ENCODE measurements at regions not wholly inside any gene's neighbourhood (a gene's known extent, or its start where the extent isn't known, plus 50 kb on each side); places are given as distances from the start of the nearest gene placed in this dataset.
"Not testable (repeated sequence)": the region's sequence is repeated elsewhere in the genome, so short reads cannot be mapped to it uniquely, and the experiment has no call there.

DNA sequence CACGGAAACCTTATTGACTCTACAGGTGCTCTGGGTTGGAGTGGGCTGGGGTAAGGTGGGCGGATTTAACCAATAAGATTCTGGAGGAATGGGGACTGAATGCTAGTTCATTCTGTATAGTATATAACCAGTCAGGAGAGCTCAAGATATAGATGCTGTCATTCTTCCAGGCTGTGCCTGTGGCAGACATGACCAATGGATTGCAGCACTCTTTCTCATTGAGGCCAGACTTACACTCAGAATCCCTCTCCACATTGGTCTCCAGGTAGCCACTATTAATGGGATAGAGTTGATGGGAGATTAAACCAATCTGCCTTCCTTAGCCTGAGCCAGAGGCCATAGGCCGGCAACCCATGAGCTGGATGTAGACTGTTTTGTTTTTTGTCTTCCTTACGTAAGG is 82.8 kb upstream of the MEF2A start:
- DNase-seq (ENCODE audit: low spot score in 2 of 2) = no peak
- ATAC-seq (replicated peaks; ENCODE audit: extremely low read depth, poor library complexity, severe bottlenecking) = no peak
- no peaks in the 10 kb centered on the region for H3K36me3 Mint-ChIP-seq (ENCODE audit: insufficient read depth)
- peaks cover 8% of the 10 kb centered on the region for H3K4me1 Mint-ChIP-seq
- no peak overlapping the region for H3K27ac Mint-ChIP-seq (ENCODE audit: low read depth)
- H3K4me3 Mint-ChIP-seq = no peak overlapping the region
- peaks cover 23% of the 10 kb centered on the region for H3K27me3 Mint-ChIP-seq
- H3K9me3 Mint-ChIP-seq = no peaks in the 10 kb centered on the region

DNA sequence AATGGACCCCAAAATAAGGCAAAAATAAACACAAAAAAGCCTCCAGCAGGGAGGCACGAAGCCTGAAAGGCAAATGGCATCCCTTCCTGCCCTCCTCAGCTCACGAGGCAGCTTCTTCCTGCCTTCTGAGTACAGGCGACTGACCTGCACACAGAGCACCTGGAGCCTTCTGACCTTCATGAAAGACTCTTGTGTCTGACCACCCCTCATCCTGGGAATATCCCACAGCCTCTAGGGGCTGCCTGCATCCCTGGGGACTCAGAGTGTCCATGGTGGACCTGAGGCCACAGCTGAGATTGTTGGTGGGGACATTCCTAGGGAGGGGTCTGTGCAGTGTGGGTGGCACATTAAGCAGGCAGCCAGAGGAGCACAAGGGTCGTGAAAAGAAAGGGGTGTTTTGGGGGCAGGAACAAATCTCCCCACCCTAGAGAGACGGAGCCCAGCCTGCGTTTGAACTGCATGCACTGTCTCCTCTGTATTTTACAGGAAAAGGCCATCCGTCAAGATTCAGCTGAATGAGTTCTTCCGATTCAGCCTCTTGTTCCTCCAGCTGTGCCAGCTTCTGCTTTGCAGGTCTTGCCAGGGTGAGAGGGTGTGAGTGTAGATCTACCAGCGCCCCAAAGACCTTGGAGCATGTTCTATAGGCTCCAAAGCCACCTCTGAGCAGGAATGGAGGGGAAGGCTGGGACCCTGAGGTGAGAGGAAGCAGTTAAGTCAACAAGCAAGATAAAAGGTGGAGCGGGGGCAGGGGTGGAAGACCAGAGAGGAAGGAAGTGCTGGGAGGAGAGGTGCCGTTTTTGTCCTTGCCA is 80.4 kb upstream of the MEF2A start:
- ATAC-seq (replicated peaks; ENCODE audit: extremely low read depth, poor library complexity, severe bottlenecking) = no peak
- H3K4me3 Mint-ChIP-seq = peak overlapping the region; percentile 3

DNA sequence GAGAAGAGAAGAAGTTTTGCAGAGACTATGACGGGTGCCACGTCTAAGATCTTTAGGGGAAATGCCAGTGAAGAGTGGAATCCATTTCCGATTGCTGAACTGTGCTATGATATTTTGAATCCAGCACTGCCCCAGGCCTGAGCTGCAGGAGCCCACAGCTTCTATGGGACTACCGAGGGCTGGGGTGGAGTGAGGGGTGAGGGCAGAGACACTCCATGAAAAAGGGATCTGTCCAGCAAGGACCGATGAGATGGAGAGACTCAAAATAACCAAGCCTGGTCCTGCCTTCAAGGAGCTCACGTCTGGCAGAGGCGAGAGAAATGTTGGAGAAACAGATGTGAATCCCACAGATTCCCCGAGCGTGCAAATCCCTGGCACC is 79.8 kb upstream of the MEF2A start:
- Mint-ChIP-seq H3K9me3 (no peaks in the 10 kb centered on the region), H3K27me3 (peaks cover 15% of the 10 kb centered on the region), H3K36me3 (ENCODE audit: insufficient read depth) (no peaks in the 10 kb centered on the region), H3K27ac (ENCODE audit: low read depth) (no peak overlapping the region), H3K4me1 (peaks cover 8% of the 10 kb centered on the region), H3K4me3 (peak overlapping the region; percentile 3)
- ATAC-seq (replicated peaks; ENCODE audit: extremely low read depth, poor library complexity, severe bottlenecking) (no peak), DNase-seq (ENCODE audit: low spot score in 2 of 2) (no peak)

More for the DNA sequence above, 80.4 kb upstream of the MEF2A start:
- H3K9me3 Mint-ChIP-seq = no peaks in the 10 kb centered on the region
- H3K27me3 Mint-ChIP-seq = peaks cover 21% of the 10 kb centered on the region
- DNase-seq (ENCODE audit: low spot score in 2 of 2) = no peak
- no peaks in the 10 kb centered on the region for H3K36me3 Mint-ChIP-seq (ENCODE audit: insufficient read depth)
- no peak overlapping the region for H3K27ac Mint-ChIP-seq (ENCODE audit: low read depth)
- peaks cover 8% of the 10 kb centered on the region for H3K4me1 Mint-ChIP-seq

DNA sequence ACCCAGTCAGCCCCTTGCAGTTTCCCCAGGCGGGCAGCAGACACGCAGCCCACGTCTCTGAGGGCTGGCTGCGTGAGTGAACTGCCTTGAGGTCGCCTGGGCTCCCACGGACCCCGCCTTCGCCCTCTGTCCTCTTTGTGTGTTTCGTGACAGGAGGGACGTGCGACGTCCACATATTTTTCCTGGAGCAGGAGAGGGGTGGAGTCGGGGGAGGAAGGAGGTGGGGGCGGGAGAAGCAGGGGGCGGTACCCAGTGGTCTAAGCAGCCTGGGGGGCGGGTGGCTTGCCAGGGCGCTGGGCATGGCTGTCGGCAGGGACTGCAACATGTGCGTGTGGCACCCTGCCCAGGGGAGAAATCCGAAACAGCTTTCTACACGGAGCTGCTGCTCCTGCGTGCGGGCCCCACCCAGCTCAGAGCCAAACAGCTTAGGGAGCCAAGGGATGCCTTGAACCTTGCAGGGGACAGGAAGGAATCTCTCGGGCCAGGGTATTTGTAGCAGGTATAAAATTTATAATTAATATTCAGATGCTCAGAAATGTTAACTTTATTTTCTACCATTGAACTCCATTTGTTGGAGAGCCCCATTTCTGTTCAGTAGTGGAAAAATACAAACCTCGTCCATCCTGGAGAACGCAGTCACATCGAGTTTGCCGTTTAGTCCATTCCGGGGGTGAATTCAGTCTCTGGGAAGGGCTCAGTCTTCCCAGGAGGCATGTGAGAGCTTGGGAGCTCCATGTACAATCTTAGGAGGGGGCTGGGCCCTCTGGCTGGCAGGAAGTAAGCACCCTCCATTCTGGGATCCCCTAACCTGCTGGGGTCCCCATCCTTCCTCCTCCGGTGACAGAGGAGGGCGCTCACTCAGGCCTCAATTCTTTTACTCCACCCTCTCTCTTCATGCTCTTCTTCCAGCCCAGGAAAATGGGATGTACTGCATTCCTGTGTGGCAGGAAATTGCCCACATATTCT is 79.1 kb upstream of the MEF2A start:
- Mint-ChIP-seq H3K27me3 (peaks cover 18% of the 10 kb centered on the region), H3K27ac (ENCODE audit: low read depth) (no peak overlapping the region), H3K36me3 (ENCODE audit: insufficient read depth) (no peaks in the 10 kb centered on the region), H3K4me3 (peak overlapping the region; percentile 3), H3K9me3 (no peaks in the 10 kb centered on the region), H3K4me1 (peaks cover 8% of the 10 kb centered on the region)
- no peak for ATAC-seq (replicated peaks; ENCODE audit: extremely low read depth, poor library complexity, severe bottlenecking)
- DNase-seq (ENCODE audit: low spot score in 2 of 2) = no peak

DNA sequence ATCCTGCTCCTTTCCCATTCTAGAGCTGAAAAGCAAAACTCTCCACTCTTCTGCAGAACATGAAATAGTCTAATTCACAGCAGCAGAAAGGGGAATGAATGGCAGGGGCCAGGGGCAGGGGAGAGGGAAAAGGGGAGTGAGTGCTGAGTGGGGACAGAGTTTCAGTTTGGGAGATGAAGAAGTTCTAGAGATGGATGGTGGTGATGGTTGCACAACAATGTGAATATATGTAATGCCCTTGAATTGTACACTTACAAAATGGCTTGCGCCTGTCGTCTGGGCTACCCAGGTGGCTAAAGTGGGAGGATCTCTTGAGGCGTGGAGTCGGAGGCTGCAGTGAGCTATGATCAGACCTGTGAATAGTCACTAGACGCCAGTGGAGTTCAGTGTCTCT is 78.5 kb upstream of the MEF2A start:
- no peak for ATAC-seq (replicated peaks; ENCODE audit: extremely low read depth, poor library complexity, severe bottlenecking)
- Mint-ChIP-seq H3K4me1 (peaks cover 8% of the 10 kb centered on the region), H3K36me3 (ENCODE audit: insufficient read depth) (no peaks in the 10 kb centered on the region), H3K27ac (ENCODE audit: low read depth) (no peak overlapping the region), H3K27me3 (peaks cover 25% of the 10 kb centered on the region), H3K9me3 (no peaks in the 10 kb centered on the region), H3K4me3 (no peak overlapping the region)
- DNase-seq (ENCODE audit: low spot score in 2 of 2) = no peak

DNA sequence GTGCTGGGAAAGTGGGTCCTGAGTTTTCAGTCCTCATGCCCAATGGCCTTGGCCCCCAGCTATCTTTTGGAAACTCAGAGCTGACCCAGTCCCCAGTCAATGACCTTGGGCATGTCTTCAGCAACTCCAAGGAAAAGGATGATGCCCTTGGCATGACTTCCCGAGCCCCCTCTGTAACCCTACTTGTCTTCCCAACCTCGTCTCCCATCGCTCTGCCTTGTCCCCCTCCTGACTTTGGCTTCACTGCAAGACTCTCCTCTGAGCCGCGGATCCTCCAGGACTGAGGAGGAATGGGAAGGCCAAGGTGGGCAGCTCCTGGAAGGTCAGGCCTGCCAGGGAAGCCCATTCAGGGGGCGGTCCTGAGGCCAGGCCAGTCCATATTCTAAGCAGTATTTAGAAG is 73.5 kb upstream of the MEF2A start:
- Mint-ChIP-seq H3K27ac (ENCODE audit: low read depth) (no peak overlapping the region), H3K36me3 (ENCODE audit: insufficient read depth) (no peaks in the 10 kb centered on the region), H3K27me3 (peaks cover 14% of the 10 kb centered on the region), H3K9me3 (no peaks in the 10 kb centered on the region), H3K4me1 (no peaks in the 10 kb centered on the region), H3K4me3 (no peak overlapping the region)
- DNase-seq (ENCODE audit: low spot score in 2 of 2) = no peak
- ATAC-seq (replicated peaks; ENCODE audit: extremely low read depth, poor library complexity, severe bottlenecking) = no peak

DNA sequence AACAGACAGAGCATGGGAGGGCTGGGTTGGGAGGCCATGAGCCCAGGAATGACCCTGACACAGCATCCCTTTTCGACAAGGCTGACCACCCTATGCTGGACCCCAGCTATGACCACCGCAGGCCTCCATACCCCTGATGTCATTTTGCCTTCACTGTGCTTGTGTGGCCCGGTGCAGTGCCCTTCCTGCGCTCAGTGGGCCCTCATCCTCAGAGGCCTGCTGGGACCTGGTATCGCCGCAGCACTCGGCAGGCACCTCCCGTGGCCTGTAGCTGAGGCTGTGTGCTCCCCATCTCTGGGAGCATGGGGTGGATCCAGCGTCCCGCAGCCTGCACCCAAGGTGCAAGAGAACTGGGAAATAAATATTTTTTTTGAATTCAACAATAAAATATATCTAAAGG is 73.1 kb upstream of the MEF2A start:
- H3K9me3 Mint-ChIP-seq = no peaks in the 10 kb centered on the region
- ATAC-seq (replicated peaks; ENCODE audit: extremely low read depth, poor library complexity, severe bottlenecking) (no peak), DNase-seq (ENCODE audit: low spot score in 2 of 2) (no peak)
- no peaks in the 10 kb centered on the region for H3K4me1 Mint-ChIP-seq
- no peaks in the 10 kb centered on the region for H3K36me3 Mint-ChIP-seq (ENCODE audit: insufficient read depth)
- no peak overlapping the region for H3K4me3 Mint-ChIP-seq
- peaks cover 14% of the 10 kb centered on the region for H3K27me3 Mint-ChIP-seq
- H3K27ac Mint-ChIP-seq (ENCODE audit: low read depth) = no peak overlapping the region

DNA sequence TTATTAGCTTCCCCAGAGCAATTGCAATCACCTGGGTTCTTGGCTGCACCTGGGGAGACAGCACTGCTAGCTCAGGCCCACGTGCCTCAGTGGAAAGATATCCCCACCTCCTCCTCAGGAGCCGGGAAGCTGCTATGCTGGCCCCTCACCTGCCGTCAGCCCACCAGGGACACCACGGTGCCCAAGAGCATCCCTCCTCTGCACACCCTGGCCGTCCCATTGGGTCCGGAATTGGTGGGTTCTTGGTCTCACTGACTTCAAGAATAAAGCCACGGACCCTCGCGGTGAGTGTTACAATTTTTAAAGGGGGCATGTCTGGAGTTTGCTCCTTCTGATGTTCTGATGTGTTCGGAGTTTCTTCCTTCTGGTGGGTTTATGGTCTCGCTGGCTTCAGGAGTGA is 72.3 kb upstream of the MEF2A start:
- Mint-ChIP-seq H3K4me3 (no peak overlapping the region), H3K4me1 (no peaks in the 10 kb centered on the region), H3K9me3 (no peaks in the 10 kb centered on the region), H3K27me3 (peaks cover 14% of the 10 kb centered on the region), H3K27ac (ENCODE audit: low read depth) (no peak overlapping the region), H3K36me3 (ENCODE audit: insufficient read depth) (no peaks in the 10 kb centered on the region)
- ATAC-seq (replicated peaks; ENCODE audit: extremely low read depth, poor library complexity, severe bottlenecking) = no peak
- no peak for DNase-seq (ENCODE audit: low spot score in 2 of 2)

DNA sequence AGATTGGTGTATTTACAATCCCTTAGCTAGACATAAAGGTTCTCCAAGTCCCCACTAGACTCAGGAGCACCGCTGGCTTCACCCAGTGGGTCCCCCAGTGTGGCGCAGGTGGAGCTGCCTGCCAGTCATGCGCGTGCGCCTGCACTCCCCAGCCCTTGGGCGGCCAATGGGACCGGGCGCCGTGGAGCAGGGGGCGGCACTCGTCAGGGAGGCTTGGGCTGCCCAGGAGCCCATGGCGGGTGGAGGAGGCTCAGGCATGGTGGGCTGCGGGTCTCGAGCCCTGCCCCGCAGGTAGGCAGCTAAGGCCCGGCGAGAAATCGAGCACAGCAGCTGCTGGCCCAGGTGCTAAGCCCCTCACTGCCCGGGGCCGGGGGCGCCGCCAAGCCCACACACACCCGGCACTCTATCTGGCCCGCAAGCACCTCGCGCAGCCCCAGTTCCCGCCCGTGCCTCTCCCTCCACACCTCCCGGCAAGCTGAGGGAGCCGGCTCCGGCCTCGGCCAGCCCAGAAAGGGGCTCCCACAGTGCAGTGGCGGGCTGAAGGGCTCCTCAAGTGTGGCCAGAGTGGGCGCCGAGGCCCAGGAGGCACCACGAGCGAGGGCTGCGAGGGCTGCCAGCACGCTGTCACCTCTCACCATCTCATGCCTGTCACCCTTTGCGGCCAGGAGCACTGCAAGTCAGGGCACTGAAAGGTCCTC is 71.1 kb upstream of the MEF2A start:
- H3K36me3 Mint-ChIP-seq (ENCODE audit: insufficient read depth) = not testable (repeated sequence)

DNA sequence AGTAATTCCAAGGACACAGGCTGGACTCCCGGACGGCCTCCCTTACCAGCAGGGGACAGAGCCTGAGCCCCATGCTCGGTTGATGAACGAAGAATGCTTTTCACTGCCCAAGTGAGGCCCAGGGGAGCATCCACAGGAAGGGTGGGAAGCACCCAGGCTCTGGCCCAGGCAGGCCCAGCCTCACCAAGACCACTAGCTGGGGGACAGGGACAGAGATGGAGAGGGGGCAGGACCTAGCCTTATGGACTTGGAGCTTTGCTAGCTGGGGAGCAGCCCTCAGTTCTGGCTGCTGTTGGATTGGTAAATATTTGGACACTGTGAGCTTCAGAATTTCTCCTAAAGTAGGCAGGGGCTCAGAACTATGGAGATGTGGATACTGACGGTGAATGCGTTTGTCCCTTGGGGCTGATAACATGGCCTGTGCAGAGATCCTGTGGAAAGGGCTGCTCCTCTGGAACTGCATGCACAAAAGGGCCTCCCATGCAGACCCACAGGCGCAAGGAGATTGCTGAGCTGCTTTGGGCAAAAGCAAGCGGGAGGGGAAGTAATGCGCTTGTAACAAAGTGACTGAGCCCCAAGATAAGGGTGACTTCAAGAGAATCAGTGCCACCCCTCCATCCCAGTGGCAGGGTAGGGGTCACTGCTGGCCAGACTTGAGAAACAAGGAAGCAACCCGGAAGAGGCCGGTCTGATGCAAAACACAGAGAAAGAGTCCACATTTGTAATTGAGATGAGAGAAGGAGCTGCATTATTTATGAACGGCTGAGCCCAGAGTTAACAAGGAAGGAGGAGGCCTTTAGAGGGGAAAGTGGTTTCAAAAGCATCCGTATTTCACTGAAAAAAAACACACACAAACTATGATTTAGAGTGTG is 70.1 kb upstream of the MEF2A start:
- no peak for ATAC-seq (replicated peaks; ENCODE audit: extremely low read depth, poor library complexity, severe bottlenecking)

More for the DNA sequence above, 71.1 kb upstream of the MEF2A start:
- H3K4me1 Mint-ChIP-seq; DNase-seq (ENCODE audit: low spot score in 2 of 2); ATAC-seq (replicated peaks; ENCODE audit: extremely low read depth, poor library complexity, severe bottlenecking); H3K27ac Mint-ChIP-seq (ENCODE audit: low read depth); H3K9me3 Mint-ChIP-seq; H3K4me3 Mint-ChIP-seq: not testable (repeated sequence)
- H3K27me3 Mint-ChIP-seq = peaks cover 14% of the 10 kb centered on the region

DNA sequence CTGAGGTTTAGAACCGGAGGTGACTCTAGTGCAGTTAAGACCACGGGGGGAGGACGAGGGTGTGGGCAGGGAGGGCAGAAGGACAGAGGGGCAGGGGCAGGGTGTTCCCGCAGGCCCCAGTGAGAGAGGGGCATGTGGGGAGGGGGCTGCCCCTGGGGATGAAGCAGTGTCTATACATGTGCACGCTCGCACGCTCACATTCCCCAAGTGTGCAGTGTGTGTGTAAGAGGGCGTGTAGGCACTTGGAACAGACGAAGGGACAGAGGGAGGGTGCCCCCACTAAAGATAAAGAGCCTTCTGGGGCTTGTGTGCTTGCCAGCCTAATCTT is 69.5 kb upstream of the MEF2A start:
- H3K27me3 Mint-ChIP-seq = peaks cover 22% of the 10 kb centered on the region
- H3K27ac Mint-ChIP-seq (ENCODE audit: low read depth) = no peak overlapping the region
- H3K36me3 Mint-ChIP-seq (ENCODE audit: insufficient read depth) = no peaks in the 10 kb centered on the region
- H3K9me3 Mint-ChIP-seq = no peaks in the 10 kb centered on the region
- ATAC-seq (replicated peaks; ENCODE audit: extremely low read depth, poor library complexity, severe bottlenecking) (no peak), DNase-seq (ENCODE audit: low spot score in 2 of 2) (no peak)
- no peak overlapping the region for H3K4me3 Mint-ChIP-seq
- H3K4me1 Mint-ChIP-seq = no peaks in the 10 kb centered on the region

More for the DNA sequence above, 70.1 kb upstream of the MEF2A start:
- no peak for DNase-seq (ENCODE audit: low spot score in 2 of 2)
- Mint-ChIP-seq H3K4me3 (no peak overlapping the region), H3K27ac (ENCODE audit: low read depth) (no peak overlapping the region), H3K36me3 (ENCODE audit: insufficient read depth) (no peaks in the 10 kb centered on the region), H3K9me3 (no peaks in the 10 kb centered on the region), H3K27me3 (peaks cover 18% of the 10 kb centered on the region), H3K4me1 (no peaks in the 10 kb centered on the region)

DNA sequence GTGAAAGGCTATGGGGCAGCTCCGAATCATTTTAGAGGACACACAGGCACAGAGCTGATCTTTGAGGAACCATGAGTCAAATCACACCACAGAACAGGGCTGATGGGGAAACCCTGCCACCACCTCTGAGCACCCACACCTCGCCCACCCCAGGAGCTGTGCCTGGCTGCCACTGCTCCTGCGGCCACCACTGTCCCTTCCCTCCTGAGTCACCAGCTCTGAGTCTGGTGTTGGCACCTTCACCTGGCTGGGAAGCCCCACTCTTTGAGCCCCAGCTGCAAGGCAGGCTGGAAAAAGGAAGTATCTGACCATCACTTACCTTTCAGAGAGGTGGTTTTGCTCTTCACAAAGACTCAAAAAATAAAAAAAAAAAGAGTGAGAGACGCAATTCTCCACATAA is 63.6 kb upstream of the MEF2A start:
- no peak for DNase-seq (ENCODE audit: low spot score in 2 of 2)
- peak; percentile 24 for ATAC-seq (replicated peaks; ENCODE audit: extremely low read depth, poor library complexity, severe bottlenecking)
- Mint-ChIP-seq H3K9me3 (no peaks in the 10 kb centered on the region), H3K27me3 (peaks cover 42% of the 10 kb centered on the region), H3K27ac (ENCODE audit: low read depth) (peak overlapping the region; percentile 32), H3K36me3 (ENCODE audit: insufficient read depth) (no peaks in the 10 kb centered on the region), H3K4me1 (no peaks in the 10 kb centered on the region), H3K4me3 (no peak overlapping the region)

Measured in central memory CD8-positive, alpha-beta T cell (primary cell).